ENCODE measurements at regions not wholly inside any gene's neighbourhood (a gene's known extent, or its start where the extent isn't known, plus 50 kb on each side); places are given as distances from the start of the nearest gene placed in this dataset.
"Not testable (repeated sequence)": the region's sequence is repeated elsewhere in the genome, so short reads cannot be mapped to it uniquely, and the experiment has no call there.

- H3K4me1 Mint-ChIP-seq (ENCODE audit: low read depth), result no peaks in the 10 kb centered on the region
Measured at GRCh38 chr2:121144111-121144510, 140.9 kb downstream of the TFCP2L1 start.

GRCh38 chr2:121146630-121147029, 138.4 kb downstream of the TFCP2L1 start:
- H3K9me3 Mint-ChIP-seq (ENCODE audit: low read depth), result no peaks in the 10 kb centered on the region
- H3K4me3 Mint-ChIP-seq, result no peak overlapping the region
- H3K36me3 Mint-ChIP-seq, result no peaks in the 10 kb centered on the region
- H3K27me3 Mint-ChIP-seq, result no peaks in the 10 kb centered on the region
- H3K4me1 Mint-ChIP-seq (ENCODE audit: low read depth), result no peaks in the 10 kb centered on the region
- no peak overlapping the region for H3K27ac Mint-ChIP-seq

More at GRCh38 chr2:121144111-121144510, 140.9 kb downstream of the TFCP2L1 start:
- no peaks in the 10 kb centered on the region for H3K36me3 Mint-ChIP-seq
- H3K9me3 Mint-ChIP-seq (ENCODE audit: low read depth), result no peaks in the 10 kb centered on the region
- no peak overlapping the region for H3K27ac Mint-ChIP-seq
- H3K4me3 Mint-ChIP-seq, result no peak overlapping the region
- H3K27me3 Mint-ChIP-seq, result no peaks in the 10 kb centered on the region

DNA sequence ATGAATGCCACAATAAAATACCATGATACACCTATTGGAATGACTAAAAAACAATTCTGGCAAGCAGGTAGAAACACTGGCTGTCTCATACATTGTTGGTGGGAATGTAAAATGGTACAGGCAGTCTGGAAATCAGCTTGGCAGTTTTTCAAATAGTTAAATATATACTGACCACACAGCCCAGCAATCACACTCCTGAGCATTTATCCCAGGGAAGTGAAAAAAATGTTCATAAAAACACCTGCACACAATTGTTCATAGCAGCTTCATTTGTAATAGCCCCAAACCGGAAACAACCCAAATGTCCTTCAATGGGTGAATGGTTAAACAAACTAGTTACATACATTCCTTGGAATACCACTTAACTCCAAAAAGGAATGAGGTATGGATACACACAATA, 137.2 kb downstream of the TFCP2L1 start:
- no peaks in the 10 kb centered on the region for H3K36me3 Mint-ChIP-seq
- H3K4me1 Mint-ChIP-seq (ENCODE audit: low read depth), result no peaks in the 10 kb centered on the region
- no peak overlapping the region for H3K27ac Mint-ChIP-seq
- no peak overlapping the region for H3K4me3 Mint-ChIP-seq
- no peaks in the 10 kb centered on the region for H3K9me3 Mint-ChIP-seq (ENCODE audit: low read depth)
- H3K27me3 Mint-ChIP-seq, result no peaks in the 10 kb centered on the region

DNA sequence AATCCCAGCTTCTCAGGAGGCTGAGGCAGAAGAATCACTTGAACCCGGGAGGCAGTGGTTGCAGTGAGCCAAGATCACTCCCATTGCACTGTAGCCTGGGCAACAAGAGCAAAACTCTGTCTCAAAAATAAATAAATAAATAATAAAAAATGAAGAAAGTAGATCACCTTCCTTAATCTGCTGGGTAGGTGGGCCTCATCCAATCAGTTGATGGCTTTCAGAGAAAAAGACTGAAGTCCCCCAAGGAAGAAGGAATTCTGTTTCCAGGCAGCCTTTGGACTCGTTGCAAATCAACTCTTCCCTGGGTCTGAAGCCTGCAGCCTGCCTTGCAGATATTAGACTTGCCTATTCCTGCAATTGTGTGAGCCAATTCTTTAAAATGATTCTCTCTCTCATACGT, 136.5 kb downstream of the TFCP2L1 start:
- no peaks in the 10 kb centered on the region for H3K4me1 Mint-ChIP-seq (ENCODE audit: low read depth)
- no peak overlapping the region for H3K4me3 Mint-ChIP-seq
- no peaks in the 10 kb centered on the region for H3K9me3 Mint-ChIP-seq (ENCODE audit: low read depth)
- no peaks in the 10 kb centered on the region for H3K36me3 Mint-ChIP-seq
- no peaks in the 10 kb centered on the region for H3K27me3 Mint-ChIP-seq
- H3K27ac Mint-ChIP-seq, result no peak overlapping the region

- H3K36me3 Mint-ChIP-seq, result no peaks in the 10 kb centered on the region
- no peaks in the 10 kb centered on the region for H3K9me3 Mint-ChIP-seq (ENCODE audit: low read depth)
- H3K4me1 Mint-ChIP-seq (ENCODE audit: low read depth), result no peaks in the 10 kb centered on the region
- no peak overlapping the region for H3K27ac Mint-ChIP-seq
- H3K27me3 Mint-ChIP-seq, result no peaks in the 10 kb centered on the region
- H3K4me3 Mint-ChIP-seq, result no peak overlapping the region
Measured at GRCh38 chr2:121149384-121149783, 135.6 kb downstream of the TFCP2L1 start.

DNA sequence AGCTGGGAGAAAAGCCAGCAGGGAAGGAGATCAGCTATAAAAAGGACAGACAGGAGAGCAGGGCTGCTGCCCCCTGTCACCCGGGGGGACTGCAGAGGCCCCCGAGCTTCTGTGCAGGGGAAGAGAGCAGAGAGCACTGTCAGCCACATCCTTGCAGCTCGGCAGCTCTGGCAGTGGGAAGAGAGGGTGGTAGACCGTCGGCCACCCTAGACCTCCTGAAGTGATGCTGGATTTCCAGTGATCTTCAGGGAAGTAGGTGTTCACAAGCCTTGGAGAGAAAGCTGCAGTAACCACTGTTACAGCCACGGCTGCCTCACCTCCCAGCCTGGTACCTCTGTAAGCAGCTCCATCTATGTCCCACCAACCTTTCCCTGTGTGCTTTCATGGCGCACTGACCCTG, 134.9 kb downstream of the TFCP2L1 start:
- H3K4me1 Mint-ChIP-seq (ENCODE audit: low read depth), result no peaks in the 10 kb centered on the region
- H3K4me3 Mint-ChIP-seq, result no peak overlapping the region
- H3K9me3 Mint-ChIP-seq (ENCODE audit: low read depth), result no peaks in the 10 kb centered on the region
- no peaks in the 10 kb centered on the region for H3K36me3 Mint-ChIP-seq
- no peaks in the 10 kb centered on the region for H3K27me3 Mint-ChIP-seq
- H3K27ac Mint-ChIP-seq, result no peak overlapping the region

GRCh38 chr2:121150713-121151112, 134.3 kb downstream of the TFCP2L1 start:
- H3K27me3 Mint-ChIP-seq, result no peaks in the 10 kb centered on the region
- H3K36me3 Mint-ChIP-seq, result no peaks in the 10 kb centered on the region
- no peak overlapping the region for H3K4me3 Mint-ChIP-seq
- H3K27ac Mint-ChIP-seq, result no peak overlapping the region
- H3K9me3 Mint-ChIP-seq (ENCODE audit: low read depth), result no peaks in the 10 kb centered on the region
- no peaks in the 10 kb centered on the region for H3K4me1 Mint-ChIP-seq (ENCODE audit: low read depth)

DNA sequence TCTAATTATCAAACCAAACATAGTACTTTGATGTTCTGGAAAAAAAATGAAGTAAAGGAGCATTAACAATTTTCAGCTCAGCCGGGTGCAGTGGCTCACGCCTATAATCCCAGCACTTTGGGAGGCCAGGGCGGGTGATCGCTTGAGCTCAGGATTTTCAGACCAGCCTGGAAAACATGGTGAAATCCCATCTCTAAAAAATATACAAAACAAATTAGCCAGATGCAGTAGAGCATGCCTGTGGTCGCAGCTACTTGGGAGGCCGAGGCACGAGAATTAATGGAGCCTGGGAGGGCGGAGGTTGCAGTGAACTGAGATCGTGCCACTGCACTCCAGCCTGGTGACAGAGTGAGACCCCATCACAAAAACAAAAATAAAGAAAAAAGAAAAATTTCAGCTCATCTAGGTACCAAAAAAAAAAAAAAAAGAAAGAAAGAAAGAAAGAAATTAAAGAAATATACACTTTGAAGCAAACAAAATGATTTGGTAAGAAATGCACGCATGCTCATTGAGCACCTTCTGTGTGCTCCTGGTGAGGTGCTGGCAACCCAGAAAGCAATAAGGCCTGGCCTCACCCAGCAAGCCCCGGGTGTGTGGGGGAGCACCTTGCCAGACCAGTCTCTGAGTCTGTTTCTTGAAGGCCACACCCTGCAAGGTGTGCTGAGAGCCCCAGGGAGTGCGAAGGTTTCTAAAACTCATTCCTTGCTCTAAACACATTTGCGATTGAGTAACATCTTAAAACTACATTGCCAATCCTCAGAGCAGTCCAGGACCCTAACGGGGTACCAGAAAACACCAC, 133.5 kb downstream of the TFCP2L1 start:
- no peaks in the 10 kb centered on the region for H3K27me3 Mint-ChIP-seq
- no peak overlapping the region for H3K4me3 Mint-ChIP-seq
- no peak overlapping the region for H3K27ac Mint-ChIP-seq
- no peaks in the 10 kb centered on the region for H3K36me3 Mint-ChIP-seq
- H3K4me1 Mint-ChIP-seq (ENCODE audit: low read depth), result no peaks in the 10 kb centered on the region
- H3K9me3 Mint-ChIP-seq (ENCODE audit: low read depth), result no peaks in the 10 kb centered on the region

GRCh38 chr2:121152861-121153260, 132.1 kb downstream of the TFCP2L1 start:
- H3K4me3 Mint-ChIP-seq, result no peak overlapping the region
- no peaks in the 10 kb centered on the region for H3K27me3 Mint-ChIP-seq
- H3K9me3 Mint-ChIP-seq (ENCODE audit: low read depth), result peaks cover under 1% of the 10 kb centered on the region
- H3K4me1 Mint-ChIP-seq (ENCODE audit: low read depth), result no peaks in the 10 kb centered on the region
- H3K27ac Mint-ChIP-seq, result no peak overlapping the region
- no peaks in the 10 kb centered on the region for H3K36me3 Mint-ChIP-seq

GRCh38 chr2:121153516-121153915, 131.5 kb downstream of the TFCP2L1 start:
- H3K27me3 Mint-ChIP-seq, result no peaks in the 10 kb centered on the region
- H3K27ac Mint-ChIP-seq, result no peak overlapping the region
- H3K4me3 Mint-ChIP-seq, result no peak overlapping the region
- H3K36me3 Mint-ChIP-seq, result no peaks in the 10 kb centered on the region
- no peaks in the 10 kb centered on the region for H3K4me1 Mint-ChIP-seq (ENCODE audit: low read depth)
- peaks cover 6% of the 10 kb centered on the region for H3K9me3 Mint-ChIP-seq (ENCODE audit: low read depth)

- H3K4me1 Mint-ChIP-seq (ENCODE audit: low read depth), result no peaks in the 10 kb centered on the region
Measured at GRCh38 chr2:121155502-121156056, 129.4 kb downstream of the TFCP2L1 start.

DNA sequence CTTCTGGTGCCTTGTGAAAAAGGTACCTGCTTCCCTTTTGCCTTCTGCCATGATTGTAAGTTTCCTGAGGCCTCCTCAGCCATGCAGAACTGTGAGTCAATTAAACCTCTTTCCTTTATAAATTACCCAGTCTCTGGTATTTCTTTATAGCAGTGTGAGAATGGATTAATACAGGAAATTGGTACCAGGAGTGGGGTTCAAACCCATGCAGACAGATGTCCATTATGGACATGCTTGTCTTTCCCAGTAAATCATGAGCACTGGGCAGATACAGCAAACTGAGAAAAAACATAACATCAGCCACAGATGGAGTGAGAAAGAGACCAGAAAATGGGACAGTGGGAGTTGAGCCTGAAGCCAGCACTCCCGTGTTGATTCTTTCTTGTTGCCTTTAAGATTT, 127.5 kb downstream of the TFCP2L1 start:
- H3K36me3 Mint-ChIP-seq, H3K27ac Mint-ChIP-seq: not testable (repeated sequence)

More at GRCh38 chr2:121155502-121156056, 129.4 kb downstream of the TFCP2L1 start:
- Mint-ChIP-seq H3K27me3 (no peaks in the 10 kb centered on the region), H3K36me3 (peaks cover 2% of the 10 kb centered on the region), H3K9me3 (ENCODE audit: low read depth) (peaks cover 9% of the 10 kb centered on the region), H3K4me3 (no peak overlapping the region), H3K27ac (no peak overlapping the region)

GRCh38 chr2:121159291-121160071, 125.5 kb downstream of the TFCP2L1 start:
- Mint-ChIP-seq H3K4me3 (no peak overlapping the region), H3K4me1 (ENCODE audit: low read depth) (no peaks in the 10 kb centered on the region), H3K27me3 (peaks cover 1% of the 10 kb centered on the region), H3K36me3 (peaks cover 2% of the 10 kb centered on the region), H3K9me3 (ENCODE audit: low read depth) (peaks cover 14% of the 10 kb centered on the region), H3K27ac (no peak overlapping the region)

More for the DNA sequence above, 127.5 kb downstream of the TFCP2L1 start:
- H3K4me1 Mint-ChIP-seq (ENCODE audit: low read depth); H3K27me3 Mint-ChIP-seq; H3K4me3 Mint-ChIP-seq; H3K9me3 Mint-ChIP-seq (ENCODE audit: low read depth): not testable (repeated sequence)

DNA sequence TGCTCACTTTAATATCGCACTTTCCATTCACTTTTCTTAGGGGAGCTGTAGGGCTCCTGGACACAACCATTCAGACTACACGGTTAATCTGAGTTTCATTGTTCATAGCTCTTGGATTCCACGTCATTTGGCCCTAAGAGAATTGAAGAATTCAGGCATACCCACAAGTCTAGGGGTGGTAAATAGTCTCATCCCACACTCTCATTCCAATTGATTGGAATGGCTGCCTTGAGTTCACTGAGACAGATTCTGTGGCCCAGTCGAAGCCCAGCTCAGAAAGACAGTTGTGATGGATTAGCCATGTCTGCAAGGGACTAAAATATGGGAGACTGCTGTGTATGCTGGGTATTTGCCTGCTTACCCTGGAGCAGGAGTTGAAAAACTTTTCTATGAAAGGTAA, 124.6 kb downstream of the TFCP2L1 start:
- Mint-ChIP-seq H3K27ac (no peak overlapping the region), H3K9me3 (ENCODE audit: low read depth) (peaks cover 14% of the 10 kb centered on the region), H3K4me1 (ENCODE audit: low read depth) (no peaks in the 10 kb centered on the region), H3K4me3 (no peak overlapping the region), H3K36me3 (peaks cover 2% of the 10 kb centered on the region), H3K27me3 (peaks cover 1% of the 10 kb centered on the region)

DNA sequence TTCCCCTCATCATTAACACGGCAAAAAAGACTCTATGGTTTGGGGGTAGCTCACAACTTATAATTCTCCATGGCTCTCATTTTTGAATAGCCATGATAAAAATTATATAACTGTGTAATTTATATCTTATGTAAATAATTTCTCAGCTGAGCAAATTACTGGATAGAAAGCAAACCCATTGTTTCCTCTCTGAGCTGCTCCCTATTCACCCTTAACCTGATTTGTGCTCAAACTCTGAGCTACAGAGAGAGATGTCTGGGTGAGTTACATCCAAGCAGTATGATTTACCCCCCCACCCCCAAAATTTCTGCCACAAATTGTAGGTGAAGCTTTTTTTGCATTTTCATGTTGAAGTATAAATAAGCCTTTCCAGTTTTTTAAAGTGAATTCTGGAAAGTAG, 123.7 kb downstream of the TFCP2L1 start:
- Mint-ChIP-seq H3K27me3 (peaks cover 1% of the 10 kb centered on the region), H3K4me1 (ENCODE audit: low read depth) (no peaks in the 10 kb centered on the region), H3K27ac (no peak overlapping the region), H3K9me3 (ENCODE audit: low read depth) (peaks cover 14% of the 10 kb centered on the region), H3K36me3 (peaks cover 2% of the 10 kb centered on the region), H3K4me3 (no peak overlapping the region)

Data from activated naive CD8-positive, alpha-beta T cell (primary cell).